KBM-7 (cell line): ENCODE measurements at regions not wholly inside any gene's neighbourhood (a gene's known extent, or its start where the extent isn't known, plus 50 kb on each side); places are given as distances from the start of the nearest gene placed in this dataset.
A peak's percentile ranks its signal among the peaks of the same experiment; 100 is the strongest.
"Not testable (repeated sequence)": the region's sequence is repeated elsewhere in the genome, so short reads cannot be mapped to it uniquely, and the experiment has no call there.

Experiments used
- DNase-seq: peaks from one replicate; pipeline ENCODE4 v3.0.0-alpha.2; 2015
- in situ Hi-C: fragments of 300-500 bp; cut with MboI; formaldehyde crosslinking; loops from 2 replicates; pipeline ENCODE4 v1.14.3; 2020; ENCODE audit warnings: low sequenced_read_pairs, low pct_unique_long_range_greater_than_20kb, mixed read lengths

DNA sequence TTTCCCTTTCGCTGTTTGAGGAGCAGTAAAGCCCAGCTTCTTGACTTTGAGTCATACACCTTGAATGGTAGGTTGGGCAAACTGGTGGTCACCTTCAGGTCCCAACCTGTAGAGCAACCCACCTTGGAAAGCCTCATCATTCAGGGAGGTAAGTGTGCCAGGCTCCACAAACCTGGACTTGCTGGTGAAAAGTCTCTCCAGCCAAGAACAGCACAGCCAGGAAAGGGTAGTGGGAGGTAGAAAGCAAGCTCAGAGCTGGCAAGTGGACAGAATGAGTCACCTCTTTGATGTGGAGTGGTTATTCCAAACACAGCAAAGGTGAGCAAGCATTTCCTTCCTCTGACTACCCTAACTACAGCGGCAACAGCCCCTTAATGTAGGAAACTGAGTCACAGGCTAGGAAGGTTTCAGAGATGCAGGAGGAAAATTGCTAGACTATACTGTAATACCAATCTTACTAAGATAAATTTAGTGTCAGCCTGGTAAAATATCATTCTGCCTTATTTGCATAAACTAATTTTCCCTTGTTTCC lies 117.5 kb upstream of the MTAP start:
- in situ Hi-C loops = no loop called here
- no peak for DNase-seq

DNA sequence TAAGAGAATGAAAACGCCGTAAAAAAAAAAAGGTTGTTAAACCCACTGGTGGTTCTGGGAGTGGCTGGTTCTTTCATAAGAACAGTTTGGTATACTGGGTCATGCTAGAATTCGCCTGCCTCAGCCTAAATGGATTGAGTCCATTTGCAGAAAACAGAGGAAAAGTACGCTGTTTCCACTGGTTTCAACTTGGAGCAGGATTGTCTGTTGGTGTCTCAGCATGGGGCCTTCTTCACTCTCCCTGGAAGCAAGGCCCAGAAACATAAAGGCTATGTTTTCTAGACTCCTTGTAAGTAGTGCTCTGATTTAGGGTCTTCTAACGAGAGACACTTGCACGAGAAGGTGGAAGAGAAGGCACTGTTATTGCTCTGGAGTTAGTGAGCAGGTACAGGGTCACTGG lies 116.9 kb upstream of the MTAP start:
- DNase-seq = no peak
- in situ Hi-C loops = no loop called here

- no peak for DNase-seq
- in situ Hi-C loops = no loop called here
Observed at GRCh38 chr9:21686738-21687137, 115.7 kb upstream of the MTAP start.

GRCh38 chr9:21687351-21687750 lies 115.1 kb upstream of the MTAP start:
- in situ Hi-C loops = no loop called here
- DNase-seq = no peak

GRCh38 chr9:21688108-21689102 lies 114.0 kb upstream of the MTAP start:
- no peak for DNase-seq
- in situ Hi-C loops = no loop called here

GRCh38 chr9:21689854-21690253 lies 112.6 kb upstream of the MTAP start:
- DNase-seq = no peak
- in situ Hi-C loops = no loop called here

DNA sequence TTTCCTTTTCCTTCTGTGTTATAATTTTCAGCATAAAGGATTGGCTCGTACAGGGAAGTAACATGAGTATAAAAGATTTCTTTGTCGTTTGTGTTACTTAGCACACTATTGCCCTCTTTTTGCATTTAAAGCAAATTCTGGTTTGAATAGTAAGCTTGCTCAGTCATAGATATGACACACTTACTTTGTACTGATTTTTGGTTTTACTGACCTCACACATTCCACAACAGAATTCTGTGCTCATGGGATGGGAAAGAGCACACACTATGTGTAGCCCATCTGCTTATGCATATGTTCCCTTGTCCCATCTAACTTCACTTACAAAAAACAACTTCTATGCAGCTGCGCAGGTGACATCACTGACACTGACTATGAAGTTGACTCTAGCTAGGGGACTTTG lies 111.9 kb upstream of the MTAP start:
- DNase-seq = no peak
- in situ Hi-C loops = no loop called here

DNA sequence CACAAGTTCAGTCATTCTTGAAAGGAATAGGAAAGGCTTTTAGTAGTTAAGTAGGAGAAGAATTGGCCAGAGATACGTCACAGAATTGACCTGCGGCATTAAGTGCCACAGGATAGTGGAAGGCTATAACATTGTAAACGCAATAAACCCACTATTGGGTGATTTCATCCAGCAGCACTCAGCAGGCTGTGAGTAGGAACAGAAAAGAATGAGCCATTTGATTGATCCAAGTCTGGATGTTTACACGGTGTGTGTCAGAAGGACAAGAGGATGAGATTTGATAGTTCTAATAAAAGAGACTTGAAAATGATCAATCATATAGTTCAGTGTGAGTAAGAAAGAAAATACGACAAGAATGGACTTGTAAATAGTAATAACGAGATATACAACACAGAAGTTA lies 110.0 kb upstream of the MTAP start:
- in situ Hi-C loops = no loop called here
- DNase-seq = no peak

DNA sequence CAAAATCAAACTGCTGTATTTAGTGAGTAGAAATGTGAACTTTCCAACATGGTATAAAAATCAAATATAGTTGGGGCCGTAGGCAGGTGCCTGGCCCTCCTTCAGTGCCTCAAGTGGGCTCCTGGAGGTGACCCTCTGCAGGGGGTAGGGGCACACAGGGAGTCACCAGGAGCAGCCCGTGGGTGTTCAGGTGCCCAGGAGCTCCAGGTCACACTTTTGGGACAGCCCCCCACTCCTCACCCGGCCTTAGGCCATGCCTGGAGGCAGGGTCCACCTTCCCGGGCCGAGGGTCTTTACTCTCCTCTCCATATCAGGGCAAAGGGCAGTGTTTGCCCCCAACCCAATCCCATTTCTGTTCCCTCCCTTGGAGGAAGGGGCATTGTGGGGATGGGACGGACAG lies 108.0 kb upstream of the MTAP start:
- in situ Hi-C loops = no loop called here
- no peak for DNase-seq

DNA sequence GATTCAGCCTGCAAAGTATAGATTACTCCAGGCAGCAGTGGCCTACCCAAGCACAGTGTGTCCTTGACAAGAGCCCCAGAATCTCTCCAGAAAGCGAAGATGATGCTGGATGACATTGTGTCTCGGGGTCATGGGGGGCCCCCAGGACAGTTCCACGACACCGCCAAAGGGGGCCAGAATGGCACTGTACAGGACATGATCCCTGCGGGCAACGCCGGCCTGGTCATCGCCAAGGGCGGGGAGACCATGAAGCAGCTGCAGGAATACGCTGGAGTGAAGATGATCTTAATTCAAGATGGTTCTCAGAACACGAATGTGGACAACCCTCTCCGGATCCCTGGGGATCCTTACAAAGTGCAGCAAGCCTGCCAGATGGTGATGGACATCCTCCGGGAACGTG lies 107.0 kb upstream of the MTAP start:
- in situ Hi-C loops = no loop called here
- no peak for DNase-seq

DNA sequence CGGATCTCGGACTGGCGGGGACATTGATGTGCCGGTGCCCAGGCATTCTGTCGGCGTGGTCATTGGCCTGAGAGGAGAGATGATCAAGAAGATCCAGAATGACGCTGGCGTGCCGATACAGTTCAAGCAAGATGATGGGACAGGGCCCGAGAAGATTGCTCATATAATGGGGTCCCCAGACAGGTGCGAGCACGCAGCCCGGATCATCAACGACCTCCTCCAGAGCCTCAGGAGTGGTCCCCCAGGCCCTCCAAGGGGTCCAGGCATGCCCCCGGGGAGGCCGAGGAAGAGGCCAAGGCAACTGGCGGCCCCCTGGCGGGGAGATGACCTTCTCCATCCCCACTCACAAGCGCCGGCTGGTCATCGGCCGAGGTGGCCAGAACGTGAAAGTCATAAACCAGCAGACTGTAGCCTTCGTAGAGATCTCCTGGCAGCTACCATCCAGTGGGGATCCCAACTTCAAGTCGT lies 106.5 kb upstream of the MTAP start:
- in situ Hi-C loops = no loop called here
- no peak for DNase-seq

DNA sequence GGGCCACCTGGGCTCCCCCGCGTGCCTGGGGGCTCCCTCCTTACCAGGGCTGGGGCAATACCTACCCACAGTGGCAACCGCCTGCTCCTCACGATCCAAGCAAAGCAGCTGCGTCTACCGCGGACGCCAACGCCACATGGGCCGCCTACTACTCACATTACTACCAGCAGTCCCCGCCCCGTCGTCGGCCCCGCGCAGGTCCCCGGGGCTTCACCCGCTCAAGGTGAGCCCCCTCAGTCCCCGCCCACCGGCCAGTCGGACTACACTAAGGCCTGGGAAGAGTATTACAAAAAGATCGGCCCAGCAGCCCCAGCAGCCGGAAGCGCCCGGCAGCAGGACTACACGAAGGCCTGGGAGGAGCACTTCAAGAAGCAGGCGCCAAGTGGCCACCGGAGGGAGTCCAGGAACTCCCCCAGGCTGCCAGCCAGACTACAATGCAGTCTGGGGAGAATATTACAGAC lies 106.0 kb upstream of the MTAP start:
- DNase-seq = peak; percentile 7
- in situ Hi-C loops = no loop called here

DNA sequence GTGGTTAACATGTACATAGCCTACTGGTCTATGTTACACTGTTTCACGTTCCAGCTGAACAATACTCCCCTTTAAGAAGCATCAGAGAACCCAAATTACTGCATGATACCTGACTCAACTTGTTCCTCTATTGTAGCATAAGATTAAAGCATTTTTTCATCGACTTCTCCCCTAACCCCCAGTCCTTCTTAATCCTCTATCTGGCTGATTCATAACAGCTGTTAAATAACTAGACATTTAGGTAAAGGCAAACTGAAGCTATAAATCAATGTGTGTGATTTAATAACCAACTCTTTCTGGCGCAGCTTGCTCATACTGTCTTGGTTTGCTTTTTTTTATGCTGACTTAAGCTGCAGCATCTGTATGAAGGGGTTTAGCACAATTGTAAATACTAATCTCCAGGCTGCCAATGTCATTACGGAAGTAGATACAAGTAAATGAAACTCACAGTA lies 94.2 kb upstream of the MTAP start:
- no peak for DNase-seq
- in situ Hi-C loops = no loop called here

GRCh38 chr9:21708856-21709255 lies 93.6 kb upstream of the MTAP start:
- no peak for DNase-seq
- in situ Hi-C loops = no loop called here

DNA sequence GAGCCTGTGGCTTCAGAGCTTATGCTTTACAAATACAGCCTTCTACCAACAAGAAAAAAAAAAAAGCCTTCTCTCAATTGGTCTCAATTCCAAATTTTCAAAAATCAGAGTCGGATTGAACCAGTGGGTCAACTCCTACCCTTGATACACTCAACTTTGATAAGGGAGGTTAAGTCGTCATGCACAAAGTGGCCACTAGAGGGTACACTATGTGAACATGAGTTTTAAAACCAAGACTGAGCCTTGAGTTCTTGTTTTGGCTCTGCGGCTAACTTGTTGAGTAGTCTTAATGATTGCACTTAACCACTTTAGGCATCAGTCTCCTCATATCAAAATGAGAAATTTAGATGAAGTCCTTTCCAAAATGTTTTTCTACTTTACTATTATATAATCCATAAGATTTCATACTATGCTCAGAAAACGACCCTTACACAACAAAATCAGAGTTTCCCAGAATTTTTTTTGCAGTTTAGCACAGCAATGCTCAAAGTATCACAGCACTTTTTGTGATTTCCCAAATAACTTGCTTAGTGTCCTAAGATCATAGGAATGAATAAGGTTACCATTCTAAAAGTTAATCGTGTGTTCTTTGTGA lies 92.9 kb upstream of the MTAP start:
- in situ Hi-C loops = no loop called here
- peak; percentile 54 for DNase-seq

GRCh38 chr9:21710548-21711191 lies 91.8 kb upstream of the MTAP start:
- DNase-seq = no peak
- in situ Hi-C loops = no loop called here

DNA sequence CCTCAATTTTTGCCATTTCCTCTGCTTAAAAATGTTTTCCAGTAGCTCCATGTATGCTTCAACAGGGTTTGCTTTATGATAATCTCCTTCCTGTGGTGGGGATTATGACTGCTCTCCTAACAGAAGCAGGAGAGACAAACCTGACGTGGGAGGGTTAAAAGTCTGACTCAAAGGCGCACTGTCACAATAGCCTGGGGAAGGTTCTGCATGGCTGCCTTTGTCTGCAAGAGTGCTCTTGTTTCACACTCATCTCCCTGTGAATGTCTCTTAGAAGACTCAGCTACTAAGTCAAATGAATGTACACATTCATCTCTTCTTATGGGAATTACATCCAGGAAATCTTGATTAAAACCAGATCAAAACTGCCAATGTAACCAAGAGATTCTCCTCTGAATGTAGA lies 90.9 kb upstream of the MTAP start:
- in situ Hi-C loops = no loop called here
- peak; percentile 9 for DNase-seq

DNA sequence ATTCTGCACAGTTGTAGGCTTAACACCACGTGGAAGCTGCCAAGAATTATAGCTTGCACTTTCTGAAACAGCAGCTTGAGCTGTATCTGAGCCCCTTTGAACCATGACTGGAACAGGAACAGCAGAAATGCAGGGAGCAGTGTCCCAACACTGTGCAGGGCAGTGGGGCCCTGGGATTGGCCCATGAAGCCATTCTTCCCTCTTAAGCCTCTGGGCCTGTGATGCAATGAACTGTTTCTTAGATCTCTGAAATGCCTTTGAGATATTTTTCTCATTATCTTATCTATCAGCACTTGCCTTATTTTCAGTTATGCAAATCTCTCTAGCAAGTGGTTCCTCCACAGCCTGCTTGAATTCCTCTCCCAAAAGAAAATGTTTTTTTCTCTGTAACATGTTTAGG lies 87.0 kb upstream of the MTAP start:
- in situ Hi-C loops = no loop called here

GRCh38 chr9:21720758-21721157 lies 81.7 kb upstream of the MTAP start:
- DNase-seq = no peak
- in situ Hi-C loops = no loop called here

More for the DNA sequence above, 87.0 kb upstream of the MTAP start:
- no peak for DNase-seq

DNA sequence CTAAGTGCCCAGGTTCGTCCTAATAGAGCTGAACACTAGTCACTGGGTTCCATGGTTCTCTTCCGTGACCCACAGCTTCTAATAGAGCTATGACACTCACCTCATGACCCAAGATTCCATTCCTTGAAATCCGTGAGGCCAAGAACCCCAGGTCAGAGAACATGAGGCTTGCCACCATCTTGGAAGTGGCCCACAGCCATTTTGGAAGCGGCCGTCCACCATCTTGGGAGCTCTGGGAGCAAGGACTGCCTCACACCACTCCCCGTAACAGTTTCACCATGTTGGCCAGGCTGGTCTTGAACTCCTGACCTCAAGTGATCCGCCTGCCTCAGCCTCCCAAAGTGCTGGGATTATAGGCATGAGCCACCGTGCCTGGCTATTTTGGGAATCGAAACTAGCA lies 75.0 kb upstream of the MTAP start:
- DNase-seq, in situ Hi-C loops: not testable (repeated sequence)
